ENCODE measurements at regions not wholly inside any gene's neighbourhood (a gene's known extent, or its start where the extent isn't known, plus 50 kb on each side); places are given as distances from the start of the nearest gene placed in this dataset.

GRCh38 chr5:9707732-9708462, 77.7 kb upstream of the TAS2R1 start:
- no peak for TF ChIP-seq EZH2 (IDR thresholded peaks at IDR 0.05; ENCODE audit: low read depth)
- TF ChIP-seq CTCF (conservative IDR thresholded peaks at IDR 0.05), result no peak
